Activated CD4-positive, alpha-beta T cell treated with anti-CD3 and anti-CD28 coated beads, Interleukin-2, amount 10 ng/mL, durations not matched to agents 24 days and 14 days (primary cell): ENCODE measurements at regions not wholly inside any gene's neighbourhood (a gene's known extent, or its start where the extent isn't known, plus 50 kb on each side); places are given as distances from the start of the nearest gene placed in this dataset.

ENCODE experiments used
- DNase-seq: peaks from one replicate; pipeline ENCODE4 v3.0.0; 2022
- H3K27ac Mint-ChIP-seq: one replicate; pipeline ENCODE4 v1.8.0; 2022; ENCODE audit warnings: mild to moderate bottlenecking, mixed read lengths
- H3K27me3 Mint-ChIP-seq: one replicate; pipeline ENCODE4 v1.8.0; 2022; ENCODE audit warnings: mixed read lengths
- H3K36me3 Mint-ChIP-seq: one replicate; pipeline ENCODE4 v1.8.0; 2022; ENCODE audit warnings: low read depth, mild to moderate bottlenecking, mixed read lengths
- H3K4me1 Mint-ChIP-seq: one replicate; pipeline ENCODE4 v1.8.0; 2021; ENCODE audit warnings: mixed read lengths
- H3K4me3 Mint-ChIP-seq: one replicate; pipeline ENCODE4 v1.8.0; 2022; ENCODE audit warnings: mild to moderate bottlenecking, moderate library complexity, mixed read lengths
- H3K9me3 Mint-ChIP-seq: one replicate; pipeline ENCODE4 v1.8.0; 2021; ENCODE audit warnings: mixed read lengths
- intact Hi-C: fragments of 100-400 bp; cut with micrococcal nuclease; formaldehyde crosslinking; loops from one replicate; pipeline ENCODE4 v1.15.1; 2023

DNA sequence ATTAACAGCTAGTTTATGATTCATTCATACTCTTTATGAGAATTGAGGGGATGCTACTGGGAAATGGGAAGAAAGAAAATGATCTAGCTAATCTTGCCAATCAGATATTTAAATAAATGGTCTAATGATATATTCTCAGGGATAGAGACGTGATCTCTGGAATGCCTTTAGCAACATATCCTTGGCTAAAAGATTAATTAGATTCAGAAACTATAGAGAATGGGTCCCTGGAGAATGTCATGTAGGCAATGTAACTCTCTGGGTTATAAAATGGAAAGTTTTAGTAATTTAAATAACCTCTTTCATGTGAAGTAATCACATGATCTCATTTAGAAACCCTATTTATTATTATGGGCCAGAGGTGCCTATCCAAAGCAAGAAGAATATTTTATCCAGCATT is 771.0 kb upstream of the CDH2 start:
- peaks cover 10% of the 10 kb centered on the region for H3K9me3 Mint-ChIP-seq
- no peak overlapping the region for H3K4me3 Mint-ChIP-seq
- intact Hi-C loops, result no loop called here
- no peak overlapping the region for H3K27ac Mint-ChIP-seq
- DNase-seq, result no peak
- H3K4me1 Mint-ChIP-seq, result no peaks in the 10 kb centered on the region
- no peaks in the 10 kb centered on the region for H3K27me3 Mint-ChIP-seq
- no peaks in the 10 kb centered on the region for H3K36me3 Mint-ChIP-seq

DNA sequence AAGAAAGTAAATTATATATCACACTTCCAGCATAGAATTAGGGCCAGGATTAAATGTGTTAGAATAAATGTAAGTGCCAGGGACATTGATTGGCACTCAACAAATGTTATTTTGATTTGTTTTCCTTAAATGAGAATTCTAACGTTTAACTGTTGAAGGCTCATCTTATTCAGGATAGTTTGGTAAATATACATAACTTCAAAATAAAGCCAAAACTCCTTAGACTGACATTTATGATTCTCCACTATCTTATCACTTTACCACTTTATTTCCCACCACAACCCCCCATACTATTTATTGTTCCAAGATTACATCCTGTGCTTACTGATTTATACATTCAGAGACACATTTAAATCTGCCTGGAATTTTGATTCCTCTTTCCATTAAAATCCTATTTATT is 769.5 kb upstream of the CDH2 start:
- Mint-ChIP-seq H3K27me3 (no peaks in the 10 kb centered on the region), H3K4me3 (no peak overlapping the region), H3K9me3 (peaks cover 7% of the 10 kb centered on the region), H3K27ac (no peak overlapping the region), H3K4me1 (no peaks in the 10 kb centered on the region), H3K36me3 (no peaks in the 10 kb centered on the region)
- intact Hi-C loops, result no loop called here
- DNase-seq, result no peak

DNA sequence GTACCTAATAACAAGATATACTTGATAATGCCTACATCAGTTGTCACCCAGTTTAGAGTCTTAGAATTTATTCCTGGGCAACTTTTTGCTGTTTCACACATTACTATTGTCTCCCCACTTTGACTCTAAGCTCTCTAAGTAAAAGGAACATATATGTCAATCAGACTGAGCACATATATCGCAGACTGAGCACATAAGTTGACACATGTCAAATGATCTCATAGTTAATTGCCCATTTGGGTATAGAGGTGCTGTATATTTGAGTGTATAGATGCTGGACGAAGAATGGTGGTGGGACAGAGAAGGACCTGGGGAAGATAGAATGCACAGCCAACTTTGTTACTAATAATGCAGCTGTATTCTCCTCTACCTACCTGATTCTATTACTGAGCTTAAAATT is 746.0 kb upstream of the CDH2 start:
- Mint-ChIP-seq H3K4me1 (no peaks in the 10 kb centered on the region), H3K4me3 (no peak overlapping the region), H3K9me3 (peaks cover 4% of the 10 kb centered on the region), H3K36me3 (no peaks in the 10 kb centered on the region), H3K27ac (no peak overlapping the region), H3K27me3 (no peaks in the 10 kb centered on the region)
- intact Hi-C loops, result no loop called here
- DNase-seq, result no peak

DNA sequence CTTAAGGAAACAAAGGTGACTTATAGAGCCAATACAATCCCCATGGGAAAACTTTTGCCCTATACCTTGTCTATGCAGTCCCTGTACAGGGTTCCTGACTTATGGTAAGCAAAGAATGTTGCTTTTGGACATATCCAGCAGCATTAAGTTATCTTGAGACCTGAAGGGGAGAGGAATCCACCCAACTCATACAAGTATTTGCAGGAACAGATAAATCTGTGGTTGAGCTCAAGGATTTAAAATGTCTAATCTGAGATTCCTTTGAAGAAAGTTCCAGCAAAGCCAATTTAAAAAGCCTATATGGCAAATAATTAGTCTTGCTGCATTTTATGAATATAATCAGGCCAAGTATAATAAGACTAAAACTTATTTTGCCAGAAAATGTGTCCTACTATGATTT is 739.5 kb upstream of the CDH2 start:
- no peaks in the 10 kb centered on the region for H3K4me1 Mint-ChIP-seq
- no peaks in the 10 kb centered on the region for H3K27me3 Mint-ChIP-seq
- H3K9me3 Mint-ChIP-seq, result peaks cover 4% of the 10 kb centered on the region
- no peak overlapping the region for H3K4me3 Mint-ChIP-seq
- H3K27ac Mint-ChIP-seq, result no peak overlapping the region
- no peak for DNase-seq
- intact Hi-C loops, result no loop called here
- no peaks in the 10 kb centered on the region for H3K36me3 Mint-ChIP-seq

DNA sequence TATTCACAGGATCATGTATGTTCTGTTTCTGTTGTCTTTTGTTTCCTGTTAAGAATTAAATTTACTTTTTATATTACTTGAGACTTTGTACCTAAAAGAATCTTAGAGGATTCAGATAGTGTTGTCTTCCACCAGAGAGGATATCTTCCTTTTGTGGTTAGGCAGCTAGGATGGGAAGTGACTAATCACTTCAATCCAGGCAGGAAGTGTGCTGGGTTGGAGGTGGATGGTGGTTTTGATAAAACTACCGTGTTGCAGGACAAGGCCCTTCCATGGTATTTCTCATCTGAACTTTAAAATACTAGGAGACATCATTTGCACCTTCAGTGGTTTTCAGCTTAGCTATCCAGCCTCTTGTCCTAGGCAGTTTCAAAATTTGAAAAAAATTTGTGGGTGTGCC is 728.6 kb upstream of the CDH2 start:
- Mint-ChIP-seq H3K36me3 (no peaks in the 10 kb centered on the region), H3K4me1 (no peaks in the 10 kb centered on the region), H3K4me3 (no peak overlapping the region), H3K27ac (no peak overlapping the region), H3K9me3 (peaks cover 7% of the 10 kb centered on the region), H3K27me3 (no peaks in the 10 kb centered on the region)
- intact Hi-C loops, result no loop called here
- DNase-seq, result no peak

DNA sequence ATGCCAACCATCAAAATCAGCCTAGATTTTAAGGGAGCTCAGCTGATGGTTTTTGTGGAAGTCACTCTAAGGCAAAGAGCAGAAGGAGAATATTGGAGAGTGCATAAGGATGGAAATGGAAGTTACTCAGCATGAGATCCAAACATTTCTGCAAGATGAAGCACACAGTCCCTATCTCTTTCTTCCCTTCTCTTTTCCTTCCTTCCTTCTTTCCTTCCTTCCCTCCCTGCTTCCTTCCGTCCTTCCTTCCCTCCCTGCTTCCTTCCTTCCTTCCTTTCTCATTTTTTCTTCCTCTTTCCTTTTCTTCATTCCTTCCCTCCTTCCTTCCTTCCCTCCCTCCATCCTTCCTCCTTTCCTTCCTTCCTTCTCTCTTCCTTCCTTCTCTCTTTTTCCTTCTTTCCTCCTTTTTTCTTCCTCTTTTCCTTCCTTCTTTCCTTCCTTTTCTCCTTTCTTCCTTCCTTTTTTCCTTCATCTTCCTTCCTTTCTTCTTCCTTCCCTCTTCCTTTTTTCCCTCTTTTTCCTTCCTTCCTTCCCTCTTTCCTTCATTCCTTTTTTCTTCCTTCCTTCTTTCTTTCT is 727.9 kb upstream of the CDH2 start:
- Mint-ChIP-seq H3K4me1 (no peaks in the 10 kb centered on the region), H3K4me3 (no peak overlapping the region), H3K9me3 (peaks cover 7% of the 10 kb centered on the region), H3K36me3 (no peaks in the 10 kb centered on the region), H3K27me3 (no peaks in the 10 kb centered on the region), H3K27ac (no peak overlapping the region)
- intact Hi-C loops, result no loop called here
- no peak for DNase-seq

DNA sequence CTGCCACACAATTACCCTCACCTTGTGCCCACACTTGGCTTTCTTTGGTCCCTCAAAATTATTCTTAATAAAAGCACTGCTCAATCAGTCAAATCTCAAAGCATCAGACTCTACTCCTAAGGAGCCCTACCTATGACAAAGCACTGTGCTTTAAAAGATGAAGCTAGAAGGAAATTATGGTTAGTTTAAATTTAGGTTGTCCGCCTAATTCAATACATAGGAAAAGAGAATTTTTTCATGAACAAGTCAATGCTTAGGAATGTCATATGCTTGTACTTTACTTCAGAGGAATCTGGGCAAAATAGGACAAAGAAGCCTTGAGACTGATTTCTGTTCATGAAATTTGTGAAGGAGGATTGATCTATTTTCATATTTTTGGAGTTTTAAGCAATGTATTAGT is 726.4 kb upstream of the CDH2 start:
- Mint-ChIP-seq H3K4me3 (no peak overlapping the region), H3K27me3 (no peaks in the 10 kb centered on the region), H3K27ac (no peak overlapping the region), H3K9me3 (peaks cover 7% of the 10 kb centered on the region), H3K36me3 (no peaks in the 10 kb centered on the region), H3K4me1 (no peaks in the 10 kb centered on the region)
- intact Hi-C loops, result no loop called here
- DNase-seq, result no peak

DNA sequence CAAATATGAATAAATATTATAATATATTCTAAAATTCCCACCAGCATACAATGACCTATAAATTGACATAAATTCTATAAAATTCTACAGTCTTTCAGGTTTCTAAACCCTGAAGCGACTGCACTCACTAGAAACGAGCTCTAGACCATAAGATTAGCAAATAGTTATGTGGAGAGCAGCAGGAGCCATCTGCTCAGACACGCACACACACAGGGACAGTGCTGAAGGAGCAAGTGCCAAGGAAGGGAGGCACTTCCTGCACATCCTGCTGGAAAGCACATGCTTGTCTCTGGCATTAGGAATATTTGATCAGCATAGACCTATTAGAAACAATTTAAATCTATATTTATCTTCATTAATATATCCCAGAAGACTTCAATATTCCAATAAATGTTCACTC is 713.9 kb upstream of the CDH2 start:
- intact Hi-C loops, result no loop called here
- H3K36me3 Mint-ChIP-seq, result no peaks in the 10 kb centered on the region
- H3K27me3 Mint-ChIP-seq, result no peaks in the 10 kb centered on the region
- no peaks in the 10 kb centered on the region for H3K9me3 Mint-ChIP-seq
- no peak overlapping the region for H3K4me3 Mint-ChIP-seq
- no peak for DNase-seq
- no peak overlapping the region for H3K27ac Mint-ChIP-seq
- H3K4me1 Mint-ChIP-seq, result no peaks in the 10 kb centered on the region

DNA sequence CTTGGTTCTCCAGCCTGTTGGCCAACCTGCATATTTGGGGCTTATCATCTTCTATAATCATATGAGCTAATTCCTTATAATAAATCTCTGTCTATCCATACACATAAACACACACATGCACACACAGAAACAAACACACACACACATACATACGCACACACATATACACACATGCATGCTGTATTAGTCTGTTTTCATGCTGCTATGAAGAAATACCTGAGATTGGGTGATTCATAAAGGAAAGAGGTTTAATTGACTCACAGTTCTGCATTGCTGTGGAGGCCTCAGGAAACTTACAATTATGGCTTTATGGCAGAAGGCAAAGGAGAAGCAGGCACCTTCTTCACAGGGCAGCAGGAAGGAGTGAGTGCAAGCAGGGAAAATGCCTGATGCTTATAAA is 707.4 kb upstream of the CDH2 start:
- no peak for DNase-seq
- intact Hi-C loops, result no loop called here
- no peak overlapping the region for H3K4me3 Mint-ChIP-seq
- no peaks in the 10 kb centered on the region for H3K27me3 Mint-ChIP-seq
- no peaks in the 10 kb centered on the region for H3K4me1 Mint-ChIP-seq
- no peaks in the 10 kb centered on the region for H3K36me3 Mint-ChIP-seq
- H3K9me3 Mint-ChIP-seq, result no peaks in the 10 kb centered on the region
- no peak overlapping the region for H3K27ac Mint-ChIP-seq

DNA sequence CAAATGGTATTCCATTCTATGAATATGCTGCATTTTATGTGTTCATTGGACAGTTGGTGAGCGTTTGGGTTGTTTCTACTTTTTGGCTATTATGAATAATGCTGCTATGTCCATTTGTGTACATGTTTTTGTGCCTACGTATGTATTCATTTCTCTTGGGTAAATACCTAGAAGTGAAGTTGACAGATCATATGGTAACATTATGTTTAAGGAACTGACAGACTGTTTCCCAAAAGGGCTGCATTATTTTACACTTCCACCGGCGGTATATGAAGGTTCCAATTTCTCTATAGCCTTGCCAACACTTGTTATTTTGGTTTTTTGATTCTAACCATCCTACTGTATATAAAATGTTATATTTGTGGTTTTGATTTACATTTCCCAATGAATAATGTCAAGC is 703.9 kb upstream of the CDH2 start:
- intact Hi-C loops, result no loop called here
- Mint-ChIP-seq H3K4me3 (no peak overlapping the region), H3K27me3 (no peaks in the 10 kb centered on the region), H3K36me3 (no peaks in the 10 kb centered on the region), H3K27ac (no peak overlapping the region), H3K4me1 (no peaks in the 10 kb centered on the region), H3K9me3 (no peaks in the 10 kb centered on the region)
- DNase-seq, result no peak

DNA sequence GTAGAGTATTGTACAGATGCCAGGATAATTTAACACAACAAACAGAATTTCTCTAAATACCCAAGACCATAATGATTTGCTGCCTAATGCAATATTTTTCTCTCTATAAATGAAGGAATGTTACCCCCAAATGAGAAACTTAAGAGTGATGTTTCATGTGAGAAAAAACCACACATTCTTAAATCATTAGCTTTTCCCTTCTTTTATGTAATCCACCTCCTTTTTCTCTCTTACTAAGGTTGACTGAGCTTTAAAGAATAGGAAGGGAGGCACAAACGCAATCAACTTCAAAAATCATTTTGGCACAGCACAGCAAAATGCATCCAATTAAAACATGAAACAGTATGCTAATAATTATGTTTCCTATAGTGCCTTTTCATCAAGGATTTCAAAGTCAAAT is 698.1 kb upstream of the CDH2 start:
- Mint-ChIP-seq H3K4me3 (no peak overlapping the region), H3K27ac (no peak overlapping the region)

DNA sequence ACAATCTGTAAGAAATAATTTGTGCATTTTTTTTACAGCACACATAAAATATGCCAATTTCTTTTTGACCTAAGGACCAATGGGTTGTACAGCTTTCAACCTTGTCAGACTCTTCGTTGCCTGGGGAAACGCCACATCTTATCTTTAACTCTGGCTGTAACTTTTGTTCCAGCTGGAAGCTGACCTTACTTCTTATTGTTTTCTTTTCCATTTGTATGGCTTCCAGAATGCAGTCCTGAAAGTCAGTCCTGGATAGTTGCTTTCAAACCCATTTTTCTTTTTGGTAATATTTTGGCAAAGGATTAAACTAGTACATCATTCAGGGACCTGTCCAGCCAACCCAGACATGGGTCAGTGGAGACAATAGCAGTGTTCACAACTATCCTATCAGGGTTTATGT is 686.5 kb upstream of the CDH2 start:
- H3K4me3 Mint-ChIP-seq, result no peak overlapping the region
- peaks cover 12% of the 10 kb centered on the region for H3K9me3 Mint-ChIP-seq
- H3K27me3 Mint-ChIP-seq, result no peaks in the 10 kb centered on the region
- H3K4me1 Mint-ChIP-seq, result no peaks in the 10 kb centered on the region
- no peaks in the 10 kb centered on the region for H3K36me3 Mint-ChIP-seq
- H3K27ac Mint-ChIP-seq, result no peak overlapping the region
- intact Hi-C loops, result no loop called here
- no peak for DNase-seq

More for the DNA sequence above, 698.1 kb upstream of the CDH2 start:
- H3K27me3 Mint-ChIP-seq, result no peaks in the 10 kb centered on the region
- no peak for DNase-seq
- H3K9me3 Mint-ChIP-seq, result no peaks in the 10 kb centered on the region
- intact Hi-C loops, result no loop called here
- no peaks in the 10 kb centered on the region for H3K4me1 Mint-ChIP-seq
- no peaks in the 10 kb centered on the region for H3K36me3 Mint-ChIP-seq

DNA sequence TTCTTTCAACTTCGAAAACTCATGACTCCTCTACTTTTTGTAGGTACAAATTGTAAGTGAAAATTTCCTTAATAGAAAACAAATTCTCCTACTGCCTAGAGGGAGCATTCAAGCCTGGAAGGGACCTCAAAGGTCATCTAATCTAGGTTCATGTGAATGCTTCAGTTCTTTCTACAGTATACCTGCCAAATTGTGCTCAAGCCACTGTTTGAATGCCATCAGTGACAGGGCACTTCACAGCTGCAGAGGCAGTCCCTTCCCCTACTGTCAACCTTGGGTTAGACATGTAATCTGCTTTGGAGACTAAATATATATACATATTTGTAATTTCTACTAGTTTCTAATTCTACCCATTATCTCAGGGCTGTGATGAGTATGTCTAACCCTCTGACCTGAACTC is 681.3 kb upstream of the CDH2 start:
- peaks cover 8% of the 10 kb centered on the region for H3K9me3 Mint-ChIP-seq

DNA sequence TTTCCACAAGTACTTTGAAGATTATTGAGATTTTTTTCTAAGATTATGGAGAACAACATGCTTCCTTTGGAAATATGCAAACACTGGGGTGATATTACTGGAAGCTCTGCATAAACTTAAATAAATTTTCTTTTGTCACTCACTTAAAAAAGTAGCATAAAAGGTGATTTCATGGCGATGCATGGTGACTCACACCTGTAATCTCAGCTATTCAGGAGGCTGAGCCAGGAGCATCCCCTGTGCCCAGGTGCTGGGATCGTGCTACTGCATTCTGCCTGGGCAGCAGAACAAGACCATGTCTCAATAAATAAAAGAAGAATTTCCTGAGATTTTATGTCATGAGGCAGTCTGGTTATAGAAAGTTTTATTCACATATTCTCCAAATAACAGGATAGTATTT is 679.1 kb upstream of the CDH2 start:
- no peak overlapping the region for H3K4me3 Mint-ChIP-seq

More for the DNA sequence above, 681.3 kb upstream of the CDH2 start:
- no peak for DNase-seq
- intact Hi-C loops, result no loop called here
- H3K4me1 Mint-ChIP-seq, result no peaks in the 10 kb centered on the region
- no peaks in the 10 kb centered on the region for H3K36me3 Mint-ChIP-seq
- H3K27me3 Mint-ChIP-seq, result no peaks in the 10 kb centered on the region
- no peak overlapping the region for H3K27ac Mint-ChIP-seq
- H3K4me3 Mint-ChIP-seq, result no peak overlapping the region

DNA sequence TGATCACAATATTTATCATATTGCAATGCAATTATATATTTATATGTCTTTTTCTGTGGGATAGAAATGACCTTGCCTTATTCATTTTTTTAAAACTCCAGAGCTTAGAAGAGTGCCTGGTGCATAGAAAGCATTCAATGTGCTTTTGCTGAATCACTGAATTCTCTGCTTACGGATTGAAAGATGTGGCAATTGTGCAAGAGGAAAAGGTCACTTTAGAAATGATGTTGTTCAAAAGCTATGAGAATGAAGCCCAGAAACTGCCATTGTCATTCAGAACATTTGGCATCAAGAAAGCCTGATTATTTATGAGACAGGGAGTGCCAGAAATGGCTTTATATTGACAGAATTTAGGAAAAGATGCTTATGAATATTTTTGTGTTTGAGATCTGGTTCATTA is 678.6 kb upstream of the CDH2 start:
- Mint-ChIP-seq H3K27me3 (no peaks in the 10 kb centered on the region), H3K4me3 (no peak overlapping the region), H3K36me3 (no peaks in the 10 kb centered on the region), H3K27ac (no peak overlapping the region), H3K9me3 (peaks cover 5% of the 10 kb centered on the region), H3K4me1 (no peaks in the 10 kb centered on the region)
- DNase-seq, result no peak
- intact Hi-C loops, result no loop called here

More for the DNA sequence above, 679.1 kb upstream of the CDH2 start:
- Mint-ChIP-seq H3K27ac (no peak overlapping the region), H3K4me1 (no peaks in the 10 kb centered on the region), H3K36me3 (no peaks in the 10 kb centered on the region), H3K27me3 (no peaks in the 10 kb centered on the region), H3K9me3 (peaks cover 5% of the 10 kb centered on the region)
- intact Hi-C loops, result no loop called here
- DNase-seq, result no peak
